ENCODE measurements at regions not wholly inside any gene's neighbourhood (a gene's known extent, or its start where the extent isn't known, plus 50 kb on each side); places are given as distances from the start of the nearest gene placed in this dataset.

GRCh38 chr4:81740487-81740886 is 268.8 kb upstream of the RASGEF1B start:
- DNase-seq (ENCODE audit: low read depth, low spot score) (no peak), FAIRE-seq (no peak)
- no peak overlapping the region for H3K4me2 ChIP-seq (ENCODE audit: control insufficient read depth, extremely low read depth, insufficient read depth, low read depth, low read length)
- H3K9me1 ChIP-seq (ENCODE audit: control insufficient read depth, extremely low read depth, insufficient read depth, low read length) = no peaks in the 10 kb centered on the region
- H4K20me1 ChIP-seq (ENCODE audit: control insufficient read depth, extremely low read depth, insufficient read depth, low read length) = no peaks in the 10 kb centered on the region
- no peak overlapping the region for H3K4me3 ChIP-seq (ENCODE audit: control insufficient read depth in 2 of 3, extremely low read depth in 1 of 3, insufficient read depth in 2 of 3, low read depth in 1 of 3, low read length in 3 of 3)
- no peaks in the 10 kb centered on the region for H3K36me3 ChIP-seq (ENCODE audit: control insufficient read depth in 2 of 2, extremely low read depth in 1 of 2, insufficient read depth in 2 of 2, low read length in 2 of 2)
- TF ChIP-seq EZH2 (IDR thresholded peaks at IDR 0.05; ENCODE audit: low read length) (no peak), CTCF (optimal IDR thresholded peaks at IDR 0.05 in 1 of 3, IDR thresholded peaks at IDR 0.05 in 1 of 3, conservative IDR thresholded peaks at IDR 0.05 in 1 of 3; ENCODE audit: extremely low read depth in 1 of 3, insufficient read depth in 2 of 3, low read length in 3 of 3) (no peak)
- H3K27ac ChIP-seq (ENCODE audit: control insufficient read depth, insufficient read depth, low read length) = no peak overlapping the region
- dilution Hi-C loops (cut with MboI; ENCODE audit: extremely low pct_ligation_motif_present, low sequenced_read_pairs) = no loop called here
- H3K79me2 ChIP-seq (ENCODE audit: control insufficient read depth, insufficient read depth, low read length) = no peaks in the 10 kb centered on the region
- H3K4me1 ChIP-seq (ENCODE audit: control insufficient read depth, extremely low read depth, insufficient read depth, low read length) = no peaks in the 10 kb centered on the region
- no peak overlapping the region for H3K9ac ChIP-seq (ENCODE audit: control insufficient read depth, extremely low read depth, insufficient read depth, low read length)
- no peaks in the 10 kb centered on the region for H3K9me3 ChIP-seq (ENCODE audit: control insufficient read depth, low read depth, low read length)
- H2AFZ ChIP-seq (ENCODE audit: control insufficient read depth, low read length) = no peak overlapping the region
- peaks cover 2% of the 10 kb centered on the region for H3K27me3 ChIP-seq (ENCODE audit: control insufficient read depth, extremely low read depth, insufficient read depth, low read length)

- TF ChIP-seq CTCF (optimal IDR thresholded peaks at IDR 0.05 in 1 of 3, IDR thresholded peaks at IDR 0.05 in 1 of 3, conservative IDR thresholded peaks at IDR 0.05 in 1 of 3; ENCODE audit: extremely low read depth in 1 of 3, insufficient read depth in 2 of 3, low read length in 3 of 3) = no peak
- TF ChIP-seq EZH2 (IDR thresholded peaks at IDR 0.05; ENCODE audit: low read length) = no peak
- Histone ChIP-seq H4K20me1 (ENCODE audit: control insufficient read depth, extremely low read depth, insufficient read depth, low read length) (no peaks in the 10 kb centered on the region), H3K36me3 (ENCODE audit: control insufficient read depth in 2 of 2, extremely low read depth in 1 of 2, insufficient read depth in 2 of 2, low read length in 2 of 2) (no peaks in the 10 kb centered on the region), H3K9me1 (ENCODE audit: control insufficient read depth, extremely low read depth, insufficient read depth, low read length) (no peaks in the 10 kb centered on the region), H3K9me3 (ENCODE audit: control insufficient read depth, low read depth, low read length) (no peaks in the 10 kb centered on the region), H3K4me2 (ENCODE audit: control insufficient read depth, extremely low read depth, insufficient read depth, low read depth, low read length) (no peak overlapping the region), H2AFZ (ENCODE audit: control insufficient read depth, low read length) (no peak overlapping the region), H3K79me2 (ENCODE audit: control insufficient read depth, insufficient read depth, low read length) (no peaks in the 10 kb centered on the region), H3K27me3 (ENCODE audit: control insufficient read depth, extremely low read depth, insufficient read depth, low read length) (peaks cover 2% of the 10 kb centered on the region), H3K27ac (ENCODE audit: control insufficient read depth, insufficient read depth, low read length) (no peak overlapping the region), H3K9ac (ENCODE audit: control insufficient read depth, extremely low read depth, insufficient read depth, low read length) (no peak overlapping the region), H3K4me1 (ENCODE audit: control insufficient read depth, extremely low read depth, insufficient read depth, low read length) (no peaks in the 10 kb centered on the region), H3K4me3 (ENCODE audit: control insufficient read depth in 2 of 3, extremely low read depth in 1 of 3, insufficient read depth in 2 of 3, low read depth in 1 of 3, low read length in 3 of 3) (no peak overlapping the region)
- FAIRE-seq (no peak), DNase-seq (ENCODE audit: low read depth, low spot score) (no peak)
- dilution Hi-C loops (cut with MboI; ENCODE audit: extremely low pct_ligation_motif_present, low sequenced_read_pairs) = no loop called here
These were observed 267.2 kb upstream of the RASGEF1B start for GRCh38 chr4:81738891-81739290.

Data from keratinocyte (primary cell).